Liver (tissue), 3 donors: ENCODE measurements at regions not wholly inside any gene's neighbourhood (a gene's known extent, or its start where the extent isn't known, plus 50 kb on each side); places are given as distances from the start of the nearest gene placed in this dataset.

ENCODE experiments used
- ATF3 ChIP-seq: IDR thresholded peaks from 2 replicates; pipeline ENCODE4 v1.6.1; 2016; ENCODE audit warnings: antibody characterized with exemption
- CTCF ChIP-seq: fragments of 150-350 bp; IDR thresholded peaks from 2 replicates; pipeline ENCODE4 v1.5.1; 2017; ENCODE audit warnings: improper control_type of control experiment, low read depth, low read length; ENCODE audit not compliant: missing input control
- EGR1 ChIP-seq, 2 donors: IDR thresholded peaks; 2 replicates each; pipeline ENCODE4 v1.6.1; 2016 to 2018; ENCODE audit warnings: antibody characterized with exemption in 2 of 2, low read depth in 2 of 2
- HNF4A ChIP-seq, 2 donors: conservative IDR thresholded peaks; 2 replicates each; pipeline ENCODE4 v1.6.1; 2016; ENCODE audit warnings: antibody characterized with exemption in 2 of 2, mild to moderate bottlenecking in 2 of 2
- JUND ChIP-seq, 2 donors: IDR thresholded peaks; 2 replicates each; pipeline ENCODE4 v1.6.1; 2016; ENCODE audit warnings: antibody characterized with exemption in 2 of 2
- NR2F2 ChIP-seq: IDR thresholded peaks from 2 replicates; pipeline ENCODE4 v1.6.1; 2016; ENCODE audit warnings: antibody characterized with exemption
- RAD21 ChIP-seq, 2 donors: IDR thresholded peaks; 2 replicates each; pipeline ENCODE4 v1.6.1; 2016; ENCODE audit warnings: antibody characterized with exemption in 2 of 2, mild to moderate bottlenecking in 2 of 2
- SP1 ChIP-seq: IDR thresholded peaks from 2 replicates; pipeline ENCODE4 v1.6.1; 2018; ENCODE audit warnings: antibody characterized with exemption, mild to moderate bottlenecking
- TAF1 ChIP-seq: conservative IDR thresholded peaks from 2 replicates; pipeline ENCODE4 v1.6.1; 2016; ENCODE audit warnings: antibody characterized with exemption, mild to moderate bottlenecking
- TF ChIP-seq, protein P1 (sequence below): IDR thresholded peaks from 2 replicates; pipeline ENCODE4 v1.6.1; 2016; ENCODE audit warnings: antibody characterized with exemption, mild to moderate bottlenecking
- donor health status: healthy.
- donor health status: healthy.

- no peak for TF ChIP-seq SP1
- TF ChIP-seq RAD21 (IDR thresholded peaks at IDR 0.05), result no peak
- TF ChIP-seq, protein P1, sequence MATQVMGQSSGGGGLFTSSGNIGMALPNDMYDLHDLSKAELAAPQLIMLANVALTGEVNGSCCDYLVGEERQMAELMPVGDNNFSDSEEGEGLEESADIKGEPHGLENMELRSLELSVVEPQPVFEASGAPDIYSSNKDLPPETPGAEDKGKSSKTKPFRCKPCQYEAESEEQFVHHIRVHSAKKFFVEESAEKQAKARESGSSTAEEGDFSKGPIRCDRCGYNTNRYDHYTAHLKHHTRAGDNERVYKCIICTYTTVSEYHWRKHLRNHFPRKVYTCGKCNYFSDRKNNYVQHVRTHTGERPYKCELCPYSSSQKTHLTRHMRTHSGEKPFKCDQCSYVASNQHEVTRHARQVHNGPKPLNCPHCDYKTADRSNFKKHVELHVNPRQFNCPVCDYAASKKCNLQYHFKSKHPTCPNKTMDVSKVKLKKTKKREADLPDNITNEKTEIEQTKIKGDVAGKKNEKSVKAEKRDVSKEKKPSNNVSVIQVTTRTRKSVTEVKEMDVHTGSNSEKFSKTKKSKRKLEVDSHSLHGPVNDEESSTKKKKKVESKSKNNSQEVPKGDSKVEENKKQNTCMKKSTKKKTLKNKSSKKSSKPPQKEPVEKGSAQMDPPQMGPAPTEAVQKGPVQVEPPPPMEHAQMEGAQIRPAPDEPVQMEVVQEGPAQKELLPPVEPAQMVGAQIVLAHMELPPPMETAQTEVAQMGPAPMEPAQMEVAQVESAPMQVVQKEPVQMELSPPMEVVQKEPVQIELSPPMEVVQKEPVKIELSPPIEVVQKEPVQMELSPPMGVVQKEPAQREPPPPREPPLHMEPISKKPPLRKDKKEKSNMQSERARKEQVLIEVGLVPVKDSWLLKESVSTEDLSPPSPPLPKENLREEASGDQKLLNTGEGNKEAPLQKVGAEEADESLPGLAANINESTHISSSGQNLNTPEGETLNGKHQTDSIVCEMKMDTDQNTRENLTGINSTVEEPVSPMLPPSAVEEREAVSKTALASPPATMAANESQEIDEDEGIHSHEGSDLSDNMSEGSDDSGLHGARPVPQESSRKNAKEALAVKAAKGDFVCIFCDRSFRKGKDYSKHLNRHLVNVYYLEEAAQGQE, result no peak
- no peak for TF ChIP-seq CTCF
- no peak for TF ChIP-seq ATF3
- no peak for TF ChIP-seq NR2F2
- no peak for TF ChIP-seq HNF4A (conservative IDR thresholded peaks at IDR 0.05)
- TF ChIP-seq JUND (IDR thresholded peaks at IDR 0.05), result no peak
- TF ChIP-seq EGR1 (IDR thresholded peaks at IDR 0.05; ENCODE audit: low read depth in 2 of 2), result no peak
- TF ChIP-seq TAF1, result no peak
Measured at GRCh38 chr5:91586232-91586631, 203.1 kb upstream of the ARRDC3 start.
